IPS-15b (cell line): ENCODE measurements at regions not wholly inside any gene's neighbourhood (a gene's known extent, or its start where the extent isn't known, plus 50 kb on each side); places are given as distances from the start of the nearest gene placed in this dataset.

ENCODE experiments used
- H3K27me3 ChIP-seq: one replicate; pipeline ENCODE4 v1.6.1; 2013; ENCODE audit warnings: low read length; ENCODE audit not compliant: control insufficient read depth, insufficient read depth
- H3K36me3 ChIP-seq: one replicate; pipeline ENCODE4 v1.6.1; 2013; ENCODE audit warnings: low read length; ENCODE audit not compliant: control insufficient read depth, insufficient read depth
- H3K4me1 ChIP-seq: one replicate; pipeline ENCODE4 v1.6.1; 2013; ENCODE audit warnings: mild to moderate bottlenecking, low read length; ENCODE audit not compliant: control insufficient read depth, insufficient read depth
- H3K4me3 ChIP-seq: one replicate; pipeline ENCODE4 v1.5.1; 2013; ENCODE audit warnings: low read depth, low read length
- H3K9ac ChIP-seq: one replicate; pipeline ENCODE4 v1.6.1; 2013; ENCODE audit warnings: low read depth, mild to moderate bottlenecking, low read length
- H3K9me3 ChIP-seq: one replicate; pipeline ENCODE4 v1.6.1; 2013; ENCODE audit warnings: mild to moderate bottlenecking, low read length; ENCODE audit not compliant: control insufficient read depth, insufficient read depth

GRCh38 chr10:2993636-2994035 is 73.7 kb upstream of the PFKP start:
- Histone ChIP-seq H3K4me1 (no peaks in the 10 kb centered on the region), H3K36me3 (no peaks in the 10 kb centered on the region), H3K9ac (no peak overlapping the region), H3K27me3 (no peaks in the 10 kb centered on the region), H3K9me3 (no peaks in the 10 kb centered on the region), H3K4me3 (no peak overlapping the region)

DNA sequence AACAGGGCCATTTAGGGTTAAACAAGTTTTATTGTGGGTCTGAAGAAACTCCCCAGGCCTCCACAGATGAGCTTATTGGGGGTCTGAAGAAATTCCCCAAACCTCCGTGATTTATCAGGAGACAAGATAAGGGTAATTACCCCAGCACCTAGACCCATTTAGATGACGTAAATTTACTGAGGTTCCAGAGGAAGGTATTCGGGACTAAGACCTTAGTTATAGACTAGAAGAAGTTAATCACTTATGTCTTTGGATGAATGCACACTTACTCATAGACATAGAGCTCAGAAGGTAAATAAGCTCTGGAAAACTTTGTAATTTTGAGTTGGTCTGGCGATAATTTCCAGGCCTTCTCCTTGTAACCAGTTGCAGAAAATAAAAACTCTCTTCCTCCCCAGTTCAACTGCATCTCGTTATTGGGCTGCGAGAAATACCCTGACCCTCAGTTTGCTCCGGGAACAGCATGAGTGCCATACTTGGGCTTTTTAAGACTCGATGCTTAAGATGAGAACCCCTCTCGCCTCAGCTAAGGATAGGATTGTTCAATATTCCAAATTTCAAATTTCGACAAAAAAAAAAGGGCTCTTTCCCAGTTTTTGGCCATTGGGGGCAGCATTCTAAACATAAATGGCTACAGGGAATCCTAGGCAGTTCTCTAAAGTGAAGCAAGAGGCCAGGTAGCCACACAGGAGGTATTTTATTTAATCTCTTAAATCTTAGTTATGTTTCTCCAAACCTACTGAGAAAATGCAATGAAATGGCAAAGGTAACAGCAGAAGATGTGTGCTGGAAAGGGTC is 74.7 kb upstream of the PFKP start:
- Histone ChIP-seq H3K9me3 (no peaks in the 10 kb centered on the region), H3K9ac (no peak overlapping the region), H3K36me3 (no peaks in the 10 kb centered on the region), H3K4me3 (no peak overlapping the region), H3K4me1 (no peaks in the 10 kb centered on the region), H3K27me3 (no peaks in the 10 kb centered on the region)

DNA sequence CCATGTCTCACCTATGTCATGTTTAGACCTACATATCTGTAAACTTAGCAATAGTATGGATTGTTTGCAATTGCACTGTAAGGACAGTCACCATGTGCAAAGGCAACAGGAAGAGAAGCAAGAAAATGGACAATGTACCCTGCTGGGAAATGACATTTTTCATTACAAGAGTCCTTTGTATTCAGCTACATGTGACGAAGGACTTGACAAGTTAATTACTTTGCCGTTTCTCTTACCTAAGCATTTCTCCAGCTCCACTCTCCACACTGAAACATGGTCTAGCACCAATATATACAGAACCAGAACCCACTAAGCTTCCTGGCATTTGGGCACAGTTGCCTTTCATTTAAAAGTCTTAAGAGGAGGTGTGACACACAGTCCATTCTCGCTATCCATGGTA is 76.6 kb upstream of the PFKP start:
- H3K27me3 ChIP-seq, result no peaks in the 10 kb centered on the region
- H3K9me3 ChIP-seq, result no peaks in the 10 kb centered on the region
- no peak overlapping the region for H3K4me3 ChIP-seq
- H3K36me3 ChIP-seq, result no peaks in the 10 kb centered on the region
- peaks cover 11% of the 10 kb centered on the region for H3K4me1 ChIP-seq
- no peak overlapping the region for H3K9ac ChIP-seq

GRCh38 chr10:2989292-2989947 is 77.9 kb upstream of the PFKP start:
- Histone ChIP-seq H3K4me3 (no peak overlapping the region), H3K36me3 (no peaks in the 10 kb centered on the region), H3K27me3 (no peaks in the 10 kb centered on the region), H3K4me1 (peaks cover 13% of the 10 kb centered on the region), H3K9ac (no peak overlapping the region), H3K9me3 (no peaks in the 10 kb centered on the region)

DNA sequence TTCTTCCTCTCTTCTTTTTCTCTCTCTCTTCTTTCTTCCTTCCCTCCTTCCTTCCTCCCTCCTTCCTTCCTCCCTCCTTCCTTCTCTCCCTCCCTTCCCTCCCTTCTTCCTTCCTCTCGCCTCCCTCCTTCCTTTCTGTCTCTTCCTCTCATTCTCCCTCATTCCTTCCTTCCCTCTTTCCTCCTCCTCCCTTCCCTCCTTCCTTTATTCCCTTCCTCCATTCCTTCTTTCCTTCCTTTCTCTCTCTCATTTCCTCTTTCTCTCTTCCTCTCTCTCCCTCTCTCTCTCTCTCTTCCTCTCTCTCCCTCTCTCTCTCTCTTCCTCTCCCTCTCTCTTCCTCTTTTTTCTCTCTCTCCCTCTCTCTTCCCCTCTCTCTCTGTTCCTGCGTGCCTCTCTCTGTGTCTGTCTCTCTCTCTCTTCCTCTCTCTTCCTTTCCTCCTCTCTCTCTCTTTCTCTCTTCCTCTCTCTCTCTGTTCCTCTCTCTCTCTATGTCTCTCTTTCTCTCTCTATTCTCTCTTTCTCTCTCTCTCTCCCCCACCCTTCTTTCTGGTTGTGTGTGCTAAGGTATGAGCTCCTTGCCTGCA is 80.1 kb upstream of the PFKP start:
- Histone ChIP-seq H3K27me3 (no peaks in the 10 kb centered on the region), H3K4me3 (no peak overlapping the region), H3K9me3 (no peaks in the 10 kb centered on the region), H3K4me1 (peaks cover 13% of the 10 kb centered on the region), H3K36me3 (no peaks in the 10 kb centered on the region), H3K9ac (no peak overlapping the region)

DNA sequence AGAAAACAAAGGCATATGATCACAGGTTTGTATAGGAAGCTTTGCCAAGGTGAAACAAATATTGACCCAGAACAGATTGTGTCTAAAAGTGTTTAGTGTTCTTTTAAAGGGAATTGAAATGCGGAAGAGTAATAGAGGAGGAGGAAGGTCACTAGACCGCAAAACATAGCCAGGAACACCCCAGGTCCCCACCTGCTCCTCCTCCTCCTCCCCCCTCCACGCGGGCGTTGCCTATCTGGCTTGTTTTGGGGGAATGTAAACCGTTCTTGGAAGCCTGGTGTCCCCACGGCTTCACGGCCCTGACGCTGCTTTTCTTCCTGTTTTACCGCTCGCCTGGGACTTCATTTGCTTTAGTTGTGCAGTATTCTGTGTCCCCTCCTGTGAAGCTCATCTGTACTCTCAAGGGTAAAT is 81.0 kb upstream of the PFKP start:
- Histone ChIP-seq H3K36me3 (no peaks in the 10 kb centered on the region), H3K4me1 (peaks cover 13% of the 10 kb centered on the region), H3K4me3 (no peak overlapping the region), H3K27me3 (no peaks in the 10 kb centered on the region), H3K9ac (no peak overlapping the region), H3K9me3 (no peaks in the 10 kb centered on the region)

DNA sequence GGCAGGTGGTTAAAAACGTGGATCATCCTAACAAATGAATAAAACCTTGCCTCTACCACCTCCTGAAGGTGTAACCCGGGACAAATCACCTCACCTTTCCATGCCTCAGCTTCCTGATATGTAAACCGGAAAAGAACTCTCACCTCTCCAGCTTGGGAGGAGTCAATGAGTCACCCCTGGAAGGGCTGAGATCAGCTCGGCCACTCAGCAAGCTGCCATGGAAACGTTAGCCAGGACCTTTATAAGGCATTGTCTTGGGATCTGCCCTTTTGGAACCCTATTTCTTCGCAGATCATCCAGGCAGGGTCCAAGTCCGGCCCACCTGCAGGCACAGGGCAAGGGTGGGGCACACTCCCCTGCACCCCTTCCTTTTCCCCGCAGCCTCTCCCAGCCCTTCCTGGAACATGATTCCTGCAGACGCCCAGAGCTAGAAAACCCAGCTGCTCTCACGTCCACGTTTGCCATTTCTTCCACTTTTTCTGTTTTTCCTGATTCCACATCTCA is 81.6 kb upstream of the PFKP start:
- no peak overlapping the region for H3K4me3 ChIP-seq
- H3K9me3 ChIP-seq, result no peaks in the 10 kb centered on the region
- H3K9ac ChIP-seq, result no peak overlapping the region
- no peaks in the 10 kb centered on the region for H3K27me3 ChIP-seq
- H3K4me1 ChIP-seq, result peaks cover 13% of the 10 kb centered on the region
- no peaks in the 10 kb centered on the region for H3K36me3 ChIP-seq

DNA sequence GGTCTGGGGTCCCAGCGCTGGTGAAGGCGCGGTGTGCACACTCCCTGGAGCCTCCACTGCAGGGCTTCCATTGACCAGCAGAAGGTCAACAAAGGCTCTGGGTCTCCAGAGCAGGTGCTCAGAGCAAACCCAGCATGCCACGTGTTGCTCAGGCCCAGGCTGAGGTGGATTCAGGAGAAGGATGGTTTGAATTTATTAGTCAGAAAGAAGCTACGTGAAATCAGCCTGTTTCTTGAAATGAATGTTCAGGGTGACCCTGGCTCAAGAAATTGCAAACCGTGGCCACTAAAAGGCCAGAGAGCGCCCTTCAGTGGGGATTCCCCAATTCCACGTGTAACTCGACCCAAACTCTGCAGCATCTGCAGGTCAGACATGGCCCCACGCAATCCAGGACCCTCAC is 82.7 kb upstream of the PFKP start:
- H3K4me1 ChIP-seq, result peaks cover 13% of the 10 kb centered on the region
- H3K27me3 ChIP-seq, result no peaks in the 10 kb centered on the region
- no peaks in the 10 kb centered on the region for H3K36me3 ChIP-seq
- H3K9me3 ChIP-seq, result no peaks in the 10 kb centered on the region
- no peak overlapping the region for H3K4me3 ChIP-seq
- no peak overlapping the region for H3K9ac ChIP-seq

- Histone ChIP-seq H3K9me3 (no peaks in the 10 kb centered on the region), H3K4me3 (no peak overlapping the region), H3K27me3 (no peaks in the 10 kb centered on the region), H3K36me3 (no peaks in the 10 kb centered on the region), H3K9ac (no peak overlapping the region), H3K4me1 (peaks cover 13% of the 10 kb centered on the region)
These were observed 85.2 kb upstream of the PFKP start for GRCh38 chr10:2982146-2982545.

GRCh38 chr10:2981361-2981801 is 86.0 kb upstream of the PFKP start:
- Histone ChIP-seq H3K9ac (no peak overlapping the region), H3K9me3 (no peaks in the 10 kb centered on the region), H3K4me3 (no peak overlapping the region), H3K27me3 (no peaks in the 10 kb centered on the region), H3K36me3 (no peaks in the 10 kb centered on the region), H3K4me1 (peaks cover 9% of the 10 kb centered on the region)

DNA sequence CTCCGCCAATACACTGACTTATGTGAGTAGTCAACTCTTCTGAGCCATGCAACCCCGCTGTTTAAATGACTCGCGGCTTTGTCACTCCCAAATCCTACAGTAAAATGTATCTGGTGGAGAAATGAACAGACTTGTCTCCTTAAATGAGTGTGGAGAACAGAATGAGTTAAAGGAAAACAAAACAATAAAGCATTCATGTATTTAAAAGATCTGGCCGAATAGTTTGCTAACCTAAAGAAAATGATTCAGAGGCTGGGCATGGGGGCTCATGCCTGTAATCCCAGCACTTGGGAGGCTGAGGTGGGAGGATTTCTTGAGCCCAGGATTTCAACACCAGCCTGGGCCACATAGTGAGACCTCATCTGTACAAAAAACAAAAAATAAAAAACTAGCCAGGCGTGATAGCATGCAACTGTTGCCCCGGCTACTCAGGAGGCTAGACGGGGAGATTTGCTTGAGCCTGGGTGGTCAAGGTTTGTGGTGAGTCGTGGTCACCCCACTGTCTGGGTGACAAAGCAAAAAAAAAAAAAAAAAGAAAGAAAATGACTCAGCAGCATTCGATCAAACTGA is 86.5 kb upstream of the PFKP start:
- no peak overlapping the region for H3K9ac ChIP-seq
- peaks cover 4% of the 10 kb centered on the region for H3K4me1 ChIP-seq
- H3K27me3 ChIP-seq, result no peaks in the 10 kb centered on the region
- H3K4me3 ChIP-seq, result no peak overlapping the region
- H3K9me3 ChIP-seq, result no peaks in the 10 kb centered on the region
- H3K36me3 ChIP-seq, result no peaks in the 10 kb centered on the region
